ENCODE measurements at regions not wholly inside any gene's neighbourhood (a gene's known extent, or its start where the extent isn't known, plus 50 kb on each side); places are given as distances from the start of the nearest gene placed in this dataset.

- TF ChIP-seq, protein P1, sequence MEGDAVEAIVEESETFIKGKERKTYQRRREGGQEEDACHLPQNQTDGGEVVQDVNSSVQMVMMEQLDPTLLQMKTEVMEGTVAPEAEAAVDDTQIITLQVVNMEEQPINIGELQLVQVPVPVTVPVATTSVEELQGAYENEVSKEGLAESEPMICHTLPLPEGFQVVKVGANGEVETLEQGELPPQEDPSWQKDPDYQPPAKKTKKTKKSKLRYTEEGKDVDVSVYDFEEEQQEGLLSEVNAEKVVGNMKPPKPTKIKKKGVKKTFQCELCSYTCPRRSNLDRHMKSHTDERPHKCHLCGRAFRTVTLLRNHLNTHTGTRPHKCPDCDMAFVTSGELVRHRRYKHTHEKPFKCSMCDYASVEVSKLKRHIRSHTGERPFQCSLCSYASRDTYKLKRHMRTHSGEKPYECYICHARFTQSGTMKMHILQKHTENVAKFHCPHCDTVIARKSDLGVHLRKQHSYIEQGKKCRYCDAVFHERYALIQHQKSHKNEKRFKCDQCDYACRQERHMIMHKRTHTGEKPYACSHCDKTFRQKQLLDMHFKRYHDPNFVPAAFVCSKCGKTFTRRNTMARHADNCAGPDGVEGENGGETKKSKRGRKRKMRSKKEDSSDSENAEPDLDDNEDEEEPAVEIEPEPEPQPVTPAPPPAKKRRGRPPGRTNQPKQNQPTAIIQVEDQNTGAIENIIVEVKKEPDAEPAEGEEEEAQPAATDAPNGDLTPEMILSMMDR (IDR thresholded peaks at IDR 0.05; ENCODE audit: control insufficient read depth, insufficient read depth, low read depth, low read length, missing control alignments): no peak
- DNase-seq (ENCODE audit: low read depth): no peak
- no peak overlapping the region for H3K4me3 ChIP-seq (ENCODE audit: control insufficient read depth, low read depth, low read length)
These were observed 97.6 kb upstream of the SEMA6A start for GRCh38 chr5:116672203-116672602.

GRCh38 chr5:116671211-116671736 is 96.7 kb upstream of the SEMA6A start:
- H3K4me3 ChIP-seq (ENCODE audit: control insufficient read depth, low read depth, low read length): no peak overlapping the region
- TF ChIP-seq, protein P1 (IDR thresholded peaks at IDR 0.05; ENCODE audit: control insufficient read depth, insufficient read depth, low read depth, low read length, missing control alignments): no peak
- no peak for DNase-seq (ENCODE audit: low read depth)

GRCh38 chr5:116669261-116670031 is 94.8 kb upstream of the SEMA6A start:
- no peak for DNase-seq (ENCODE audit: low read depth)
- no peak overlapping the region for H3K4me3 ChIP-seq (ENCODE audit: control insufficient read depth, low read depth, low read length)
- TF ChIP-seq, protein P1 (IDR thresholded peaks at IDR 0.05; ENCODE audit: control insufficient read depth, insufficient read depth, low read depth, low read length, missing control alignments): no peak

GRCh38 chr5:116668390-116668789 is 93.8 kb upstream of the SEMA6A start:
- DNase-seq (ENCODE audit: low read depth): no peak
- TF ChIP-seq, protein P1 (IDR thresholded peaks at IDR 0.05; ENCODE audit: control insufficient read depth, insufficient read depth, low read depth, low read length, missing control alignments): no peak
- H3K4me3 ChIP-seq (ENCODE audit: control insufficient read depth, low read depth, low read length): no peak overlapping the region

DNA sequence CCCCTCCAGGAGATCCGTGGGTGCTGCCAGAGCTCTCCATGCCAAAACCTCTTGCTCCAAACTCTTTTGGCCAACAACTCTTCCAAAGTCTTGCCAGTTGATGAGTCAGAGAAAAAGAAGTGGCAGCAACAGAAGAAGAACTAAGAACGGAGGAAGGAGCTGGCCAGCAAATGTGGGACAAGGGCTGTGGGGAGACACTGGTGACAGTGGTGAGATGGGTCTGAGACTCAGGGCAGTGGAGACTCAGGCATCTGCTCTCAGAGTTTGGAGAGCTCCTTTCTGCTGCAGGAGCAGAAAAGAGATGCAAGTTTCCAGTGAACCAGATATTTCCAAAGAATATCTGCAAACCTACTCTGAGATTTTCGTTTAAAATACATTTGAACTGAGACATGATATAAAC is 92.3 kb upstream of the SEMA6A start:
- H3K4me3 ChIP-seq (ENCODE audit: control insufficient read depth, low read depth, low read length): no peak overlapping the region
- TF ChIP-seq, protein P1 (IDR thresholded peaks at IDR 0.05; ENCODE audit: control insufficient read depth, insufficient read depth, low read depth, low read length, missing control alignments): no peak
- no peak for DNase-seq (ENCODE audit: low read depth)

DNA sequence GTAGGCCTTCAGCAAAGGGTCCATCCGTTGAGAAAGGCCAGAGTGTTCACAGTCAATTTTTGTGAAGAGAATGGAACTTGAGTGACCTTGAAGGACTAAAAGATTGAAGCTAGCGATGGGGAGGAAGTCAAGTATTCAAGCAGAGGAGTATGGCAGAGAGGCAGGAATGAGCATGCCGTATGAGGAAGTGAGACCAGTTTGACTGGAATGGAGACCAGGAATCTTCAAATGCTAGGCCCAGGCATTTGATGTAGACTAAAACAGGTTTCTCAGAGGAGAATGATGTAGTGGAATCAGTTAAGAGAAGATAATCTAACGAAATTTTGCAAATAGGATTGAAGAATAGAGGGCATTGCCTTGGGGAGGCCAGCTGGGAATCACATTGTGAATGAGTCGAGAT is 90.4 kb upstream of the SEMA6A start:
- TF ChIP-seq, protein P1 (IDR thresholded peaks at IDR 0.05; ENCODE audit: control insufficient read depth, insufficient read depth, low read depth, low read length, missing control alignments): no peak
- no peak overlapping the region for H3K4me3 ChIP-seq (ENCODE audit: control insufficient read depth, low read depth, low read length)
- no peak for DNase-seq (ENCODE audit: low read depth)
